Brain microvascular endothelial cell (primary cell): ENCODE measurements at regions not wholly inside any gene's neighbourhood (a gene's known extent, or its start where the extent isn't known, plus 50 kb on each side); places are given as distances from the start of the nearest gene placed in this dataset.

Experiments
- DNase-seq: peaks from one replicate; pipeline ENCODE4 v3.0.0-alpha.2; 2020
- H3K27ac ChIP-seq: fragments of 250-450 bp; sonication (Bioruptor Pico); 2 replicates; pipeline ENCODE4 v1.5.1; 2020; ENCODE audit warnings: mild to moderate bottlenecking, moderate library complexity
- H3K27me3 ChIP-seq: fragments of 250-450 bp; sonication (Bioruptor Pico); replicated peaks from 2 replicates; pipeline ENCODE4 v1.5.1; 2020; ENCODE audit warnings: mild to moderate bottlenecking
- H3K36me3 ChIP-seq: fragments of 250-450 bp; sonication (Bioruptor Pico); replicated peaks from 2 replicates; pipeline ENCODE4 v1.5.1; 2020; ENCODE audit warnings: mild to moderate bottlenecking
- H3K4me3 ChIP-seq: 2 replicates; pipeline ENCODE4 v1.5.1; 2011; ENCODE audit warnings: low read depth, mild to moderate bottlenecking, control low read depth, low read length, moderate library complexity
- in situ Hi-C: cut with HindIII; loops from 2 replicates; pipeline ENCODE4 v1.10.0; 2017; ENCODE audit warnings: low sequenced_read_pairs, low pct_ligation_motif_present
- TF ChIP-seq, protein P1 (sequence below): IDR thresholded peaks from 2 replicates; pipeline ENCODE4 v1.5.1; 2011; ENCODE audit warnings: low read depth, mild to moderate bottlenecking, moderate library complexity, low read length, control low read depth, inconsistent platforms; ENCODE audit errors: missing control alignments

DNA sequence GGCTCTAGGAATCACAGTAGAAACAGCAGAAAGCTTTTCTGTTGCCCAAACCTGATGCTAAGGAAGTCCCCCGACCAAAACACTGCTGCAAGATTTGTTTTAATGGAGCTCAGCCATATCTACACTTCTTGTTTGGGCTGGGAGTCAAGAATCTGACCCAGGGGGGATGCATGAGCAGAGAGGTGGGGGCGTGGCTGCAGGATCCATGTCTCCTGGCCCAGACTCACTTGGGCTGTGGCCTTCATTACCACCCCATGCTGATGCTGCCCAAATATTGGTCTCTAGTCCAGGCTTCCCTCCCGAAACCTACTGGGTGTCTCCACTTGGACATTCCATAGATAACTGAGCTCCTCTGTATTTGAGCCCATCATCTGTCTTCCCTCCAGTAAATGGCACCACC, 361.5 kb upstream of the LARGE1 start:
- H3K4me3 ChIP-seq: no peak overlapping the region
- no peak overlapping the region for H3K27ac ChIP-seq
- H3K27me3 ChIP-seq: no peaks in the 10 kb centered on the region
- DNase-seq: no peak
- in situ Hi-C loops: no loop called here
- TF ChIP-seq, protein P1, sequence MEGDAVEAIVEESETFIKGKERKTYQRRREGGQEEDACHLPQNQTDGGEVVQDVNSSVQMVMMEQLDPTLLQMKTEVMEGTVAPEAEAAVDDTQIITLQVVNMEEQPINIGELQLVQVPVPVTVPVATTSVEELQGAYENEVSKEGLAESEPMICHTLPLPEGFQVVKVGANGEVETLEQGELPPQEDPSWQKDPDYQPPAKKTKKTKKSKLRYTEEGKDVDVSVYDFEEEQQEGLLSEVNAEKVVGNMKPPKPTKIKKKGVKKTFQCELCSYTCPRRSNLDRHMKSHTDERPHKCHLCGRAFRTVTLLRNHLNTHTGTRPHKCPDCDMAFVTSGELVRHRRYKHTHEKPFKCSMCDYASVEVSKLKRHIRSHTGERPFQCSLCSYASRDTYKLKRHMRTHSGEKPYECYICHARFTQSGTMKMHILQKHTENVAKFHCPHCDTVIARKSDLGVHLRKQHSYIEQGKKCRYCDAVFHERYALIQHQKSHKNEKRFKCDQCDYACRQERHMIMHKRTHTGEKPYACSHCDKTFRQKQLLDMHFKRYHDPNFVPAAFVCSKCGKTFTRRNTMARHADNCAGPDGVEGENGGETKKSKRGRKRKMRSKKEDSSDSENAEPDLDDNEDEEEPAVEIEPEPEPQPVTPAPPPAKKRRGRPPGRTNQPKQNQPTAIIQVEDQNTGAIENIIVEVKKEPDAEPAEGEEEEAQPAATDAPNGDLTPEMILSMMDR: no peak
- H3K36me3 ChIP-seq: no peaks in the 10 kb centered on the region

DNA sequence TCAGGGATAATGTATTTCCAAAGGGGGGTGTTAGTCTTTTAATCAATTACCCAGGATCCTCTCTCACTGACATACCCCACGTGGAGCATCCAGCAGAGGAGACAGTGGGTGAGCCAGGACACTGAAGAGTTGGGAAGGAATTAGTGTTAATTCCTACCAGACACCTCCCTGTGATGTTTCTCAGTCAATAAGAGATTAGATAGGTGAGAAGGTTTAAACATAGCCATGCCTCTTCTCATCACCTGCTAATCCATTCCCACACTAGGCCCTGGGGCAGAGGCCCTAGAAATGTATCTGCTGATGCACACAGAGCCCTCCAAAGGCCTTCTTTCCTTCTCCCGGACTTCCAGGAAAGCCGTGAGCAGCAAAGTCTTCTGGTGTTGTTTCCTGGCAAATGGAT, 363.6 kb upstream of the LARGE1 start:
- TF ChIP-seq, protein P1: no peak
- Histone ChIP-seq H3K27me3 (no peaks in the 10 kb centered on the region), H3K27ac (no peak overlapping the region), H3K36me3 (no peaks in the 10 kb centered on the region), H3K4me3 (no peak overlapping the region)
- no peak for DNase-seq
- in situ Hi-C loops: no loop called here

DNA sequence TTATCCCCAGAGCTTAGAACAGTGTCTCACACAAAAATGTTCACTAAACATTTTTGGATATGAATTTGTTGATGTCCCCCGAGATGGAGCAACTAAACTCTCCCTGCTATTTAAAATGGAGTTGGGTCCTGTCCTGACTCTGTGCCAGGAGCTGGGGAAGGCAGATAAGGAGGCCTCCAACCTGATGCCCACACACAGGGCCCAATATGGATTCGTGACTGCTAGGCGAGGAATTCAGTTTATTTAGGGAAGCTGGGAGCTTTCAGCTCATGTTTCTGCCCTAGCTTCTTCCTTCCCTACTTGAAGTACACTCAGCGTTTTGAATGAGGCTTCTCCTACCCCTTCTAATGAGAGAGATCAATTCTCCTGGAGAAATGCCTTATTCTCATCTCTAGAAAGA, 373.0 kb upstream of the LARGE1 start:
- in situ Hi-C loops: no loop called here
- DNase-seq: no peak
- TF ChIP-seq, protein P1: no peak
- no peak overlapping the region for H3K27ac ChIP-seq
- no peaks in the 10 kb centered on the region for H3K27me3 ChIP-seq
- H3K4me3 ChIP-seq: no peak overlapping the region
- H3K36me3 ChIP-seq: no peaks in the 10 kb centered on the region

DNA sequence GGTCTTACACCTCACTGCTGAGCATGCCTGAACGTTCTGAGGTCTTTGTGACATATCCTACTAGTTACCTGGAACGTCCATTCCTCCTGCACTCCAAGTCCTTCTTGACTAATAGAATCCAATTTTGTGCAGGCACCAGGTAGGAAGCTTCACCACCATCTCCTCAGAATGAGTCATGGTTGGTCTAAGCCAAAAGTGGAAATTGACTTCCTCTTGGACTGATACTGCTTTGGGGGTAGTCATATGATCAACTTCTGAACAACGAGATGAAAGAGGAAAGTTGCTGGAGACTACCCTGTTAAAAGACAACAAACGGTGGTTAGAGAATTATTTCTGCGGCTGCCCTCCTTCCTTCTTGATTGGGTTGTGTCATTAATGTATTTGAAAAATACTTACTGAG, 374.2 kb upstream of the LARGE1 start:
- Histone ChIP-seq H3K36me3 (no peaks in the 10 kb centered on the region), H3K4me3 (no peak overlapping the region), H3K27ac (no peak overlapping the region), H3K27me3 (no peaks in the 10 kb centered on the region)
- no peak for DNase-seq
- in situ Hi-C loops: no loop called here
- TF ChIP-seq, protein P1: no peak

DNA sequence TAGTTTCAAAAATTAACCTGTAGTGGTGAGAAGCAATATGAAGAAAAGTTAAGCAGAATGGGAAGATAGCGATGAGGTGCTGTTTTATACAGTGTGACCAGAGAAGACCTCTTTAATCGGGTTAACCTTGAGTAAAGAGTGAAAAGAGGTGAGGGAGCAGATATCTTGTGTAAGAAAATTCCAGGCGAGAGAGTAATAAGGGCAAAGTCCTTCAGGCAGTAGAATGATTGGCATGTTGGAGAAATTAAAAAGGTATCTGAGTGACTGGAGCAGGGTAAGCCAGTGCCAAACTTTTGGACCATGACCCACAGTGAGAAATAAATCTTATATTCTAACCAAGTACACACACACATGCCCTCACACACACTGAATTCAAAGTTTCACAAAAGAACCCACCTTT, 374.7 kb upstream of the LARGE1 start:
- no peaks in the 10 kb centered on the region for H3K36me3 ChIP-seq
- no peak for DNase-seq

DNA sequence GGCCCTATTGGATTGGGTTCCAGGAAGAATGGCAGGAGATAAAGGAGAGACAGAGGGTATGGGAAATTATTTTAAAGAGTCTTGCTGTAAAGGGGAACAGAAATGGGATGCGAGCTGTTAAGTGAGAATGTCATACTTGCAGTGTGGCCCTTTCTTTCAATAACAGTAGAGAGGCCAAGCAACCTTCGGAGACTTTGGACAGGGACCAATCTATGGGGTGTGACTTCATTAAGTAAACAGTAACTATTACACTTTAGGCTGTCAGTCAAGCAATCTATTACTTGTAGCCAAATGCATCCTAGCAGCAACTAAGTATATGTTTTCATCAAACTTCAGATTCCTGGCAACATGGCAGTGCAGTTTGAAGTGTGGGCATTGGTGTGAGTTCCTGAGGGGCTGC, 376.2 kb upstream of the LARGE1 start:
- no peaks in the 10 kb centered on the region for H3K36me3 ChIP-seq
- in situ Hi-C loops: no loop called here
- TF ChIP-seq, protein P1: no peak
- no peak overlapping the region for H3K27ac ChIP-seq
- H3K4me3 ChIP-seq: no peak overlapping the region
- DNase-seq: no peak
- H3K27me3 ChIP-seq: no peaks in the 10 kb centered on the region

More for the DNA sequence above, 374.7 kb upstream of the LARGE1 start:
- Histone ChIP-seq H3K27me3 (no peaks in the 10 kb centered on the region), H3K4me3 (no peak overlapping the region), H3K27ac (no peak overlapping the region)
- in situ Hi-C loops: no loop called here
- TF ChIP-seq, protein P1: no peak
